ENCODE measurements at regions not wholly inside any gene's neighbourhood (a gene's known extent, or its start where the extent isn't known, plus 50 kb on each side); places are given as distances from the start of the nearest gene placed in this dataset.

DNA sequence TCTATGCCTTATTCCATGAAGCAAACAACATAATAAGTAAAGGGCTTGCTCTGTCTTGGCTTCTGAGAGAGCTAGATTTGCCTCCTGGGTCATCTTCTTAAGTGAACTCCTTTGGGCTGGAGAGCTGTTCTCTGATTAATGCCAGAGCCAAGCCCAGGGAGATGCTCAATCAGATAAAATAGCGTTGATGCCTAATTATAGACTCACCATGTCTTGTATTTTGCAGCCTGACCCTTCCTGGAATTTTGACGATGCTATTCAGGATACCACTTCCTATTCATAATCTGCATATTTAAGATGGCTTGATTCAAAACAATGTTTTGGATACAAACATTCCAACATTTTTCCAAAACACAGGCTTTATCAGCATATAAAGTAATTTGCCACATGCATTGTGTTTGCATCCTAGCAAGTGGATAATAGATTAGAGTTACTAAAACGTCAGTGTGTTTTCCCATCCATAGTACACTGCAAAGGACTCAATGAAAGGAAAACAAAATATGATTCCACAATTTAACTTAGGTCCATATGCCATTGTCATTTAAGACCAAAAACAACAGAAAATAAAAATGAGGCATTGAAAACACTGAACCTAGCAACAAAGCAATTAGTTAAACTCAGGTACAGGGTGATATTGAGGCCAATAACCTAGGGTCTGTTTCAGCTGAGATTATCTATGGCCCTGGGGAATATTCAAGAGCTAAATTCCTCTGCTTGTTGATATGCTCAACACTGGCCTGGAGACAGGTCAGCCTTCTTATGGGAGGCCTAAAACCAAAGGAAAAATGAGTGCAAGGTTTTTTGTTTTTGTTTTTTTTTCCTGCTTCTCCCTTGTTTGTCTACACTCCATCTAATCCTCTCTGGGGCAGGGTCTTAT lies 184.2 kb upstream of the FOXN3 start:
- DNase-seq: no peak

GRCh38 chr14:89600029-89600428 lies 183.0 kb upstream of the FOXN3 start:
- no peak for DNase-seq

DNA sequence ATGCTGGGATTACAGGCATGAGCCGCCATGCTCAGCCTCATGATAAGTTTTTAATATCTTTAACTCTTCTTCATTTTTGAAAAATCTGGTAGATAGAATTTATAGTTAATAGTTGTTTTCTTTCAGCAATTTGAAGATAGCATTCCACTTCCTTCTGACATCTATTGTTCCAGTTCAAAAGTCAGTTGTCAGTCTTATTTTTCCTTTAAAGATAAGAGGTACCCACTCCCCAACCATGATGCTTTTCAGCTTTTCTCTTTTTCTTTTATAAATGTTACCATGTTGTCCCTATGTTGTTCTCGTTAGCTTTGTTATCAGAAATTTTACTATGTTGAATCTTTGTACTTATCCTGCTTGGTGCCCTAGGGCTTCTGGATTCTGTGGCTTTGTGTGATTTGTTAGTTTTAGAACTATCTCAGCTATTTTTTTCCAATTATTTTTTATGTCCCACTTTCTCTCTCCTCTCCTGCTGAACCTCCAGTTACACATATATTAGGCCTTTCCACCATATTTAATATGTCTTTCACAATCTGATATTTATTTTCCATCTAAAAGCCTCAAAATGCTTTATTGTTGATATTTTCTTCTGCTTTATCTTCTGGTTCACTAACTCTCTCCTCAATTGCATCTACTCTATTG lies 181.6 kb upstream of the FOXN3 start:
- DNase-seq: no peak

GRCh38 chr14:89592961-89593360 lies 175.9 kb upstream of the FOXN3 start:
- no peak for DNase-seq

- DNase-seq: no peak
These were observed 172.5 kb upstream of the FOXN3 start for GRCh38 chr14:89589400-89590118.

DNA sequence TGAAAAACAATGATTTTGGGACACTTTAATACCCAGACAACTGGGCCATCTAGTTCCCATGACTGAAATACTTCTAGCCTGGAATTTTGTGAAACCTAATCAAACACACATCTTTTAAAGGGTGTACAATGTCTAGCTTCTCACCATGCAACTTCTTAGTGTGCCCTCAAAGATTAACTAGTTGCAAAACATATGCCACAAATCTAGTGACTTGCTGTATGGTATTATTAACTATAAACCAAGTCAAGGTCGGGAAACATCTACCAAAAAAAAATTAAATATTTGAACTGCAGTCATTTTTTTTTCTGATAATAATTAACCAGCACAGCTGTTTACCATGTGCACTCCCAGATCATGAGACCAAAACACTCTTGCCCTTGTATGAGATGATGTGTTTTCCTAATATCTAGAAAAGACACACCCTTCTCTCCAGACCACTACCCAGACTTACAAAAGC lies 171.8 kb upstream of the FOXN3 start:
- DNase-seq: no peak

GRCh38 chr14:89588016-89588415 lies 171.0 kb upstream of the FOXN3 start:
- DNase-seq: no peak

DNA sequence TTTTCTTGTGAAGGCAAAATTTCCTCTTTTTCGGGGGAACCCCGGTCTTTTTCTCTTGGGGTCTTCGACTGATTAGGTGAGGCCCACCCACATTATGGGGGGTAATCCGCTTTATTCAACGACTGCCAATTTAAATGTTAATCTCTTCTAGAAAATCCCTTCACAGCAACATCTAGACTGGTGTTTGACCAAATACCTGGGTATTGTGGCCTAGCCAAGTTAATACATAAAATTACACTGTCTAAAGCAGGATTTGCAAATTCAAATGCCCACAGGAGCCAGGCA lies 170.0 kb upstream of the FOXN3 start:
- no peak for DNase-seq

DNA sequence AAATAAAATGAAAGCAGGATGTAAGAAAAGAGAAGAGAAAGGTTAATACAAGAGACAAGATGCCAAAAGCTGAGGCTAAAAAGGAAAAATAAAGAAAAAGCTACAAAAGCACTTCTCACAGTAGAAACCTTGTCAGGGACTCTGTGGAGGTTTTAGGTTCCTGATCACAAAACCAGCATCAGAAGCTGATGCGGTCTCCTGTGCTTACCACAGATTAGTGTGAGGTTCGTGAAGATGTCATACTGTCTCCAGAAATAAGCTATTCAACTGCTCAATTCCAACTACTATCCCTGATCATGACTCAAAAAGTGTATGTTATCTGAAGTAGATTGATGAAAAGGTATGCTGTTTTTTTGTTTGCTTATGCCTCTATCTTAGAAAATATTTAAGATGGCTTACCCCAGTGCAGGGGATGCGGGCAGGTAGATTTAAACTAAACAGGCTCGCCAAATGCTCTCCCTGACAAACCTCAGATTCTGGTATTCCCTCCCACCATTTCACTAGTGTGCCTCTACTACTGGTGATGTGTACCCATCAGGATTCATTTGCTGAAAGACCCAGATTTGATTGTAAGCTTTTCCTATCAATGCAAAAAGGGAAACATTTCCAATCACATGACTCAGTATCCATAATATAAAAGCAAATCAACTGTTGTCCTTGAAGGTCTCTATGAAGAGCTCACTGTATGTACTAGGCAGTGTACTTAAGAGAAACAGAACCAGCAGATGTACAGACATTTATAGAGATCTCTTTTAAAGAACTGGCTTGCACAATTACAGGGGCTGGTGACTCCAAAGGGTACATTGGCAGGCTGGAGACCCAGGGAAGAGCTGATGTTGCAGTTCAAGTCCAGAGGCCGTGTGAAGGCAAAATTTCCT lies 169.5 kb upstream of the FOXN3 start:
- DNase-seq: no peak

GRCh38 chr14:89578156-89578555 lies 161.1 kb upstream of the FOXN3 start:
- no peak for DNase-seq

GRCh38 chr14:89576960-89577359 lies 159.9 kb upstream of the FOXN3 start:
- DNase-seq: no peak

- DNase-seq: no peak
These were observed 159.3 kb upstream of the FOXN3 start for GRCh38 chr14:89576145-89576927.

DNA sequence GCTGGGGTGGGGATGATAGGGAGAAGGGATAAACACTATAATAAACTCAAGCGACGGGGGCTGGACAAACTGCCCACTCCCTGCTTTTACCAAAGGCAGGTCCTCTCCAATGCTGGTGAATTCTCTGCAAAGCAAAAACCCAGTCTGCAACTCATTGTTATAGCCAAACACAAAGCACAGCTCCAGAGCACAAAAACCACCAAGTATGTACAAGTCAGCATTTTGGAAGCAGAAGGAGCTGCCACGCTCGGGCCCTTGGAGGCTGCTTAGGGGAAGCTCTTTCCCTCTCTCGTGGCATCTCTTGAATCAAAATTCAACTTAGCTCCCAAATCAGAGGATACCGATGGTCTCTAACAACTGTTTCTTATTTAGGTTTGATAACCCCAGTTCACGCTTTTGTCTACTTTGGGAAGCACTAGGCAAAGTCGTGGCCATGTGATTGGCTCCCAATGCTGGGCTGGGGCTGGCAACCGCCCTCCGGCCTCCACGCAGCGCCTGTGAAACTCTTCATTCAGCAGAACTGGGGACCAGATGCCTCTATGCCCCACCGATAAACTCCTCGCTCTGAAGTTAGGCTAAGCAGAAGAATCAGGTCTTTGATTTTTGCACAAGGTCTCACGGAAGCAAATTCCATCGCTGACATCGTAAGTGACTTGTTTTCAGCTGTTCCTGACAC lies 158.5 kb upstream of the FOXN3 start:
- peak; percentile 52 for DNase-seq

- DNase-seq: no peak
These were observed 157.4 kb upstream of the FOXN3 start for GRCh38 chr14:89574420-89574819.

DNA sequence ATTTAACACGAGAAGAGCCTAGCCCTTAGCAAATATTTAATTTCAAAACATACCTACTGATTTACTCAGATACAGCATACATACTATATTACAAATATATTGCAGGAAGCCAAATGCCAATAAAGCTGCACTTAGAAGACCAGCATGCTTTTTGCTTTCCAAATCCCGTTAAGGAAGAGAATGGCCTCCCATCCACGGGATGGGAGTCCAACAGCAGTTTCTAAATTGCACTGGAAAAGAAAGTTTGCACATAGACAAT lies 156.3 kb upstream of the FOXN3 start:
- no peak for DNase-seq

DNA sequence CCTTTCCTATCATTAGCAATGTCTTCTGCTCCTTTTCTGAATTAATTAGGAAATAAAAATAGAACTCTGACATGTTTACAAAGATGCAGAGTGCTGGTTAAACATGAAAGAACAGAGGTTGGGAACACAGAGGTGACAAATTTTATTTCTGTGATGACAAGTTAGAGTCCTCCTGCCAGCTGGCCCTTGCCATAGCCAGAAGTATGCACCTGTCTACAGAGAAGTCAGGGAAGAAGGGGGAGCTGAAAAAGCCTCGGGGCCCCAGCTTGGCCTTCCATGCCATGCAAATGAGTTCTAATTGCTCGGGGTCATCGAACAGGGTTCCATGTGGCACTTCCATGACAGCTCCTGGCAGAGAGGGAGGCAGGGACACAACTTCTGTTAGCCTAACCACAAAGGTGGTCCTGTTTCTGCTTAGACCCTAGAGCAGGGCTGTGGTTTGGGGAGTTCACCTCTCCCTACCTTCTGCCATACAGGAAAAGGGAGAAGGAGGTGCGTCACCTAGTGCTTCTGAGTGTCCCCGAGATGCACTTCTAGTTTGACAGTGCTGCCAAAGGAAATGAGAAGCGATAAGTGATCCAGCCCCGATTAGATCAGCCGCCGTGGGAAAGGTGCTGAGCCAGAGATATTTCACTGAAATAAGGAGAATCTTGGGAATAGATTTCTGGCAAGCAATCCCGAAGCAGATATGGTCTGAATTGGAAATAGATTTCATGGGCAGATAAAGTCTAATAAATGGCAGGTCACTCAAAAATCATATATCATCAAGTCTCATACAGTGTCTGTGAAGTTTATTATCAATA lies 155.8 kb upstream of the FOXN3 start:
- DNase-seq: no peak

GRCh38 chr14:89571491-89571890 lies 154.5 kb upstream of the FOXN3 start:
- DNase-seq: no peak

DNA sequence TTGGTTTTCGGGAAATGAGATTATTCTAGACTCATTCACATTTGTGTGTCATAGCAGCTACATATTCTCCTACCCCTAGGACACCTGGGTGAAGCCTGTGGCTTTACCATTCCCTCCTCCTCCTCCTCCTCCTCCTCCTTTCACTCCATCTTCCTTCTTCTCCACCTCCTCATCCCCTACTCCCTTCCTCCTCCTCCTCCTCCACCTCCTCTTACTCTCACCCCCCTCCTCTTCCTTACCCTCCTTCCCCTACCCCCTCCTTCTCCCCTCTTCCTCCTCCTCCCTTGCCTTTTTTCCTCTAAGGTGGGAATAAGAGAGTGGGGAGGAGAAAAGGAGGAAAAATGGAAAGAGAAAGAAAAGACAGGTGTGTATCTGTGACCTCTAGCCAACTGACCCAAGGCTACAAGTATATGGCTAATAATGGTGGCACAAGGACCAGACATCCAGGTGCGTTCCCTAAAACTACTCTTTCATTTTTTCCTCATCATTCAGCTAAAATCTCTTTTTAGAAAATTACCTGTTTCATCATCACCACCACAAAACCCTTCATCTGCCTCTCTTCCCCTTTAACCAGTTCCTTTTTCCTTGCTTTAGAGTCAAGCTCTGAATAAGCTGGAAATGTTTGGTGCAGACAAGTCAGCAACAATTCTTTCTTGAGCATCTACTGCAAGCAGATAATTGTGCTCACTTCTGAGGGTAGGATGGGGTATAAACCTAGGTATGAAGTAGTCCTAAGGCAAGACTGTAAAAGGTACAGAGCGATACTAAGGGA lies 149.8 kb upstream of the FOXN3 start:
- no peak for DNase-seq

- no peak for DNase-seq
These were observed 149.1 kb upstream of the FOXN3 start for GRCh38 chr14:89566180-89566579.

GRCh38 chr14:89565607-89566006 lies 148.6 kb upstream of the FOXN3 start:
- DNase-seq: no peak

Measured in skin of body (tissue), 1 donor.